NCI-H1048 (cell line): ENCODE measurements at regions not wholly inside any gene's neighbourhood (a gene's known extent, or its start where the extent isn't known, plus 50 kb on each side); places are given as distances from the start of the nearest gene placed in this dataset.

ENCODE experiments used
- DNase-seq: peaks from one replicate; lab custom pipeline; 2025; lab: John Stamatoyannopoulos, UW

- no peak for DNase-seq
Observed at GRCh38 chr9:89969881-89970639, 365.2 kb downstream of the GADD45G start.

GRCh38 chr9:89970701-89971100 is 365.9 kb downstream of the GADD45G start:
- DNase-seq: no peak

DNA sequence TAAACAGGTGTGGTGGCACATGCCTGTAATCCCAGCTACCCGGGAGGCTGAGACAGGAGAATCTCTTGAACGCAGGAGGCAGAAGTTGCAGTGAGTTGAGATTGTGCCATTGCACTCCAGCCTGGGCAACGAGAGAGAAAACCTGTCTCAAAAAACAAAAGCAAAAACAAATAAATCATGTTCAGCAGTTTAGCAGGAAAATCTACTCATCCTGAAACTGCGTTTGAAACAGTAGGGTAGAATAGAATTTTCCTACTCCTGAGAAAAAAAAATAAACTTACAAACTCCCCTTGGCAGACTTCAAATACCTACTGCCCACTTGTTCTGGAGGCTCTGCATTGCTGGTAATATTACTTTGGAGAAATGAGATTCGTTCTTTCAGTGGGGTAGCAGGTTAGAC is 367.7 kb downstream of the GADD45G start:
- DNase-seq: no peak

- no peak for DNase-seq
Observed at GRCh38 chr9:89974582-89974981, 369.8 kb downstream of the GADD45G start.

- DNase-seq: no peak
Observed at GRCh38 chr9:89975024-89975423, 370.2 kb downstream of the GADD45G start.

- DNase-seq: no peak
Observed at GRCh38 chr9:89975630-89976029, 370.8 kb downstream of the GADD45G start.

- DNase-seq: no peak
Observed at GRCh38 chr9:89978185-89978584, 373.4 kb downstream of the GADD45G start.

DNA sequence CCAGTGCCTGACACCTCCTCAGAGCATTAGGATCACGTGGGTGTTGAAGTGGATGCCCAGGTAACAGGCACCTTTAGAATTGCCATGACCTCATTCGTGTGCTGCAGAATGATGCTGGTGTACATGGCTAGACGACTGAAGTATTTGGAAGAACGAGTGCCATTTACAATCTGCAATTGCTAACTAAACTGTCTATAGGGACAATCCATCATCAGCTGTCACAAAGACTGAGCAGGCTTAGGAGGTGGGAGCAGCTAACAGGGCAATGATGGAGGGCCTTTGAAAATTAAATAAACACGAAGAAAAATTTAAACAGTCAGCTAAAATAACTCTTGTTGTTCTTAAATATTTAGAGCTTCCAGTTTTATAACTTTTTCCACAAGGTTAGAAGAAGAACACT is 375.8 kb downstream of the GADD45G start:
- no peak for DNase-seq

DNA sequence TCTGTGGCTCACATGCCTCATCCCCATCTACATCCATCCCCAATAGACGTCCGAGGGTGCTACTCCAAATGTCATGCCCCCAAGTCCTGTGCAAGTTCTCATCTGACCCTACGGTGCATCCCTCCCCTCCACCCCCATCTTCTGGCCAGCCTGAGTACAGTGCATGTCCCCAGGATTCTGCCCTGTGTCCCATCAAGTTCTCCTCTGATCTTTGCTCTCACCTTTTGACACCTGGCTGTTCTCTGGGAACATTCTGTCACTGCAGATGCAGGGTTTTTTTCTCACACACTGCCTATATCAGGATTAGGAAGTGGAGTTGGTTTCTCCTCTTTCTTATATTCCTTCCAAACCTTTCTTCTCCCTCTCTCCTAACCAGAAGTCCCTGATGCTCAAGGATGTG is 377.2 kb downstream of the GADD45G start:
- no peak for DNase-seq

DNA sequence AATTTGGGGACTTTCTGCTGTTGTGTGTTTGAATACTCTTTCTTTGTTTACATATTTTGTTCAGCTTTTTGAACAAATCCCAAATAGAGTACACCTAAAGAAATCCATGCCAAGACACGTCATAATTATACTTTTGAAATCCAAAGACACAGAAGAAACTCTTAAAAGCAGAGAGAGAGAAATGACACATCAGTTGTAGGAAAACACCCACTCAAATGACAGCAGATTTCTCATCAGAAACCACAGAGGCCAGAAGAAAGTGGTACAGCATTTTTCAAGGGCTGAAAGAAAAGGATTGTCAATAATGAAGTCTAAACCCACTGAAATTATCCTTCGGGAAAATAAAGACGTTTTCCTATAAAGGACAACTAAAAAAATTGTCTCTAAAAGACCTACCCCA is 378.6 kb downstream of the GADD45G start:
- DNase-seq: no peak

DNA sequence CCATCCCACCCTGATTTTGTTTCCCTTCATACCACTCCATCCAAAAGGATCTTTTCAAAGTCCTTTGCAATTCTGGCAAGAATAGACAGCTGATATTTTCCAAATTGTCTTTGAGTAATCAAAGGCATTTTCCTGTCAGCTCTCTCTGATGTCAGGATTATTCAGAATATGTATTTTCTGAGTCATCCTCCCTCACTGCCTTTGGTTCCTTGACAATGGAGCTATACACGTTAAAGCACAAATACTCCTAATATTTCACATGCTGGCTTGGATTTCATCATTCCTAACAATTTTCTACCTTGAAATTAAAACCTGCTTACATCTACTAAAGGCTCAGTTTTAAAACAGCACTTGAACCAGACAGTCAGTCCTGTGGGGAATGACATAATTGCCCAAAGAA is 379.4 kb downstream of the GADD45G start:
- no peak for DNase-seq

GRCh38 chr9:89985068-89985467 is 380.3 kb downstream of the GADD45G start:
- DNase-seq: no peak

DNA sequence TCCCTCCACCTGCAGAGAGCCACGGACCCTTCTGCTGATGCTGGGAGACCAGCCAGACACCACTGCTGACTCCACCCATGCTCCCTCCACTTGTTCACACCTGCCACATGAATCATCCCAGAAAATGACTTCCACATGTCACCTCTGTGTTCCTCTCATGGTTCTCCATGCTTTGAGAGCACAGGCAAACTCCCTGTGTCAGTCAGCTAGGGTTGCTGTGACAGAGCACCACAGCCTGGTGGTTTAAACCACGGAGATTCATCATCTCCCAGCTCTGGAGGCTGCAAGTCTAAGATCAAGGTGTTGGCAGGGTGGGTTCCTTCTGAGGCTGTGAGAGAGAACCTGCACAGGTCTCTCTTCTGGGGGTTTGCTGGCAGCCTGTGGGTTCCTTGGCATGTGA is 381.4 kb downstream of the GADD45G start:
- no peak for DNase-seq

DNA sequence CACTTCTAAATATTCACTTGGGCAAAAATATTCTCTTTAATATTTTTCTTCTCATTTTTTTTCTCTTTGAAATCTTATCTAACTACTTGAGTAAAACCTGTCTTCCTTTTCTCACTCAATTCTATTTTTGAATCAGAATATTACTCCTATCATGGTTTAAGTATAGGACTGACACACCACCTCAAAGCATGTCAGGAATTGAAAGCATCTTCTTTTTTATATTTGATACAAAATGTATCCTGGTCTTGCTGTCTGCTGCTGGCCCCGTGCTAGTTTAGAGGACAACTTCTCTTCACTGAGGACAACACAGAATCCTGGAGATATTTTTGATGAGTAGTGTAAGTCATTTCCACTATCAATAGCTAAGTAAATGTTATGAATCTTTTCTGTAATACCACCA is 383.6 kb downstream of the GADD45G start:
- no peak for DNase-seq

- DNase-seq: no peak
Observed at GRCh38 chr9:89991204-89991790, 386.5 kb downstream of the GADD45G start.

DNA sequence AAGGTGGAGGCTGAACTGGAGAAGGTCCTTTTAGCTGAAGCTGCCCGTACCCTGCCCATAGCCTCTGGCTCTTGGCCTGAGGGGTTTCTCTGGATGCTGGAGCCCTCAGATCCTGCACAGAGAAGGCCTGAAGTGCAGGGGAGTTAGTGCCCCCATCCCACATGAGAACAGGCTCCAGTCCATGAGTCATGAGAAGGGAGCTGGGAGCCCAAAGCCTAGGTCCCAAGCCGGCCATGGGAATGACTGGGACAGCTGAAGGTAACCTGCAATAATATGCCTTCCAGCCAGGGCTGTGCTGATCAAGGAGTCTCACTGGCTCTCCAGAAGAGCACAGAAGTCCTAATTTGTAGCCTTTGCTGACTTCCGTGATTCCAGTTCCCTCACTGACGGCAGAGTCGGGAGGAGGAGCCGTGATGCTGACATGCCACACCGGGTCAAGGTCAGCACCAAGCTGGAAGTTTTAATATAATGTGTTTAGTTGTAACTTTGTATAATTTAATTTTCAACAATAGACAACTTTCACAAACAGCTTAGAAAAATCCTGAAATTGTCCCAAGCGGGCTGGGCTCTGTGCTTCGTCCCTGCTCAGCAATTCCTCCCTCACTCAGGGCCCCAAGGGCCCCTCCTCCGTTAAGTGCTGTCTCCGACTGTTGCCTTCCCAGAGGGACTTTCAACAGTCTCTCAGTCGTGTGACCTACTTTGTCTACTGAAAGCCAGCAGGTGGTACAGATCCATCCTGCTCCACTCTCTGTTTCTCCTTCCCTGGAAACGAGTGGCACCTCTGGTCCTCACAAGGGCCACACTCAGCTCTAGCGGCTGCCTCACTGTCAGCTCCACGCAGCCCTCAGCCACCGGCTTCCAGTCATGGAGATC is 387.8 kb downstream of the GADD45G start:
- DNase-seq: no peak

- DNase-seq: no peak
Observed at GRCh38 chr9:89993678-89994630, 389.1 kb downstream of the GADD45G start.

GRCh38 chr9:89994988-89995613 is 390.3 kb downstream of the GADD45G start:
- no peak for DNase-seq

- no peak for DNase-seq
Observed at GRCh38 chr9:89996116-89996515, 391.3 kb downstream of the GADD45G start.

- DNase-seq: no peak
Observed at GRCh38 chr9:89996773-89997172, 392.0 kb downstream of the GADD45G start.

DNA sequence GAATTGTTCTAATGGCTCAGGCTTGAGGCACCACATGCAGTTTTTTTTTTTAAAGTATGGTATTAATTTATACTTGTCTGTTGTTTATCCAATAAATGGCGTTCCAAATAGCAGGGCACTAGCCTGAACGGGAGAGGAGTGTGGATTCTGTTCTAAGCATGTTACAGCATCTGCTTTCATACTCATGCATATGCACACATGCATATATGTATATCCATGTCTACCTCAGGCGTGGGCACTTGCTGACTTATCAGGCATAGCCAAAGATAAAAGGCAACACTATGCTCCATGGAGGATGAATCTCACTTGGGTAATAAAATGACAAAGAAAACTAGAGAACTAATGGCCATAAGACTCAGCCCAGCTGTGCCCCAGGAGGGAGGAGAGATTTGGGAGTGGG is 393.8 kb downstream of the GADD45G start:
- no peak for DNase-seq
